Activated naive CD4-positive, alpha-beta T cell treated with anti-CD3 and anti-CD28 coated beads, Interleukin-2, amount 10 ng/mL, durations not matched to agents 7 days and 5 days (primary cell): ENCODE measurements at regions not wholly inside any gene's neighbourhood (a gene's known extent, or its start where the extent isn't known, plus 50 kb on each side); places are given as distances from the start of the nearest gene placed in this dataset.
"Not testable (repeated sequence)": the region's sequence is repeated elsewhere in the genome, so short reads cannot be mapped to it uniquely, and the experiment has no call there.

Source experiments
- CTCF ChIA-PET: fragments of 350-600 bp; sonication (Branson Sonifier 250); formaldehyde crosslinking; loops from one replicate; lab custom pipeline; 2021; ENCODE audit warnings: antibody characterized with exemption; lab: Charles Lee
- DNase-seq: peaks from one replicate; pipeline ENCODE4 v3.0.0-alpha.2; 2020
- H3K27ac Mint-ChIP-seq: one replicate; pipeline ENCODE4 v1.8.0; 2021; ENCODE audit warnings: mild to moderate bottlenecking, moderate library complexity, mixed read lengths
- H3K27me3 Mint-ChIP-seq: one replicate; pipeline ENCODE4 v1.8.0; 2021; ENCODE audit warnings: mild to moderate bottlenecking, mixed read lengths
- H3K36me3 Mint-ChIP-seq: one replicate; pipeline ENCODE4 v1.8.0; 2021; ENCODE audit warnings: mixed read lengths
- H3K4me1 Mint-ChIP-seq: one replicate; pipeline ENCODE4 v1.8.0; 2021; ENCODE audit warnings: mixed read lengths
- H3K4me3 Mint-ChIP-seq: one replicate; pipeline ENCODE4 v1.8.0; 2021; ENCODE audit warnings: mild to moderate bottlenecking, moderate library complexity, mixed read lengths
- H3K9me3 Mint-ChIP-seq: one replicate; pipeline ENCODE4 v1.8.0; 2021; ENCODE audit warnings: mixed read lengths

GRCh38 chr1:149246212-149246611 lies 142.9 kb upstream of the NBPF9 start:
- DNase-seq, H3K27me3 Mint-ChIP-seq, H3K27ac Mint-ChIP-seq, H3K36me3 Mint-ChIP-seq, H3K9me3 Mint-ChIP-seq, H3K4me3 Mint-ChIP-seq, CTCF ChIA-PET, H3K4me1 Mint-ChIP-seq: not testable (repeated sequence)

GRCh38 chr1:149248610-149249009 lies 145.3 kb upstream of the NBPF9 start:
- H3K27me3 Mint-ChIP-seq, H3K9me3 Mint-ChIP-seq, H3K27ac Mint-ChIP-seq, H3K36me3 Mint-ChIP-seq, H3K4me1 Mint-ChIP-seq, CTCF ChIA-PET, DNase-seq, H3K4me3 Mint-ChIP-seq: not testable (repeated sequence)

- DNase-seq, H3K27ac Mint-ChIP-seq, H3K27me3 Mint-ChIP-seq, H3K4me1 Mint-ChIP-seq, H3K9me3 Mint-ChIP-seq, H3K36me3 Mint-ChIP-seq, CTCF ChIA-PET, H3K4me3 Mint-ChIP-seq: not testable (repeated sequence)
Measured at GRCh38 chr1:149249850-149250467, 146.6 kb upstream of the NBPF9 start.

- H3K4me3 Mint-ChIP-seq, CTCF ChIA-PET, H3K27me3 Mint-ChIP-seq, H3K36me3 Mint-ChIP-seq, DNase-seq, H3K27ac Mint-ChIP-seq, H3K4me1 Mint-ChIP-seq, H3K9me3 Mint-ChIP-seq: not testable (repeated sequence)
Measured at GRCh38 chr1:149254894-149255847, 151.8 kb upstream of the NBPF9 start.

- H3K27ac Mint-ChIP-seq, H3K27me3 Mint-ChIP-seq, H3K9me3 Mint-ChIP-seq, H3K36me3 Mint-ChIP-seq, DNase-seq, H3K4me3 Mint-ChIP-seq, CTCF ChIA-PET, H3K4me1 Mint-ChIP-seq: not testable (repeated sequence)
Measured at GRCh38 chr1:149260284-149260683, 156.9 kb upstream of the NBPF9 start.

GRCh38 chr1:149260736-149261340 lies 157.5 kb upstream of the NBPF9 start:
- DNase-seq, H3K4me3 Mint-ChIP-seq, H3K27ac Mint-ChIP-seq, H3K4me1 Mint-ChIP-seq, H3K36me3 Mint-ChIP-seq, CTCF ChIA-PET, H3K9me3 Mint-ChIP-seq, H3K27me3 Mint-ChIP-seq: not testable (repeated sequence)

GRCh38 chr1:149267287-149267686 lies 163.9 kb upstream of the NBPF9 start:
- H3K27ac Mint-ChIP-seq, DNase-seq, H3K36me3 Mint-ChIP-seq, CTCF ChIA-PET, H3K4me3 Mint-ChIP-seq, H3K4me1 Mint-ChIP-seq, H3K9me3 Mint-ChIP-seq, H3K27me3 Mint-ChIP-seq: not testable (repeated sequence)

- H3K4me1 Mint-ChIP-seq, H3K36me3 Mint-ChIP-seq, H3K27me3 Mint-ChIP-seq, CTCF ChIA-PET, H3K9me3 Mint-ChIP-seq, DNase-seq, H3K4me3 Mint-ChIP-seq, H3K27ac Mint-ChIP-seq: not testable (repeated sequence)
Measured at GRCh38 chr1:149269001-149269702, 165.8 kb upstream of the NBPF9 start.

- H3K27me3 Mint-ChIP-seq, H3K9me3 Mint-ChIP-seq, CTCF ChIA-PET, H3K36me3 Mint-ChIP-seq, H3K27ac Mint-ChIP-seq, H3K4me3 Mint-ChIP-seq, DNase-seq, H3K4me1 Mint-ChIP-seq: not testable (repeated sequence)
Measured at GRCh38 chr1:149269833-149270232, 166.5 kb upstream of the NBPF9 start.

- H3K27me3 Mint-ChIP-seq, H3K36me3 Mint-ChIP-seq, H3K4me1 Mint-ChIP-seq, CTCF ChIA-PET, H3K27ac Mint-ChIP-seq, H3K9me3 Mint-ChIP-seq, H3K4me3 Mint-ChIP-seq, DNase-seq: not testable (repeated sequence)
Measured at GRCh38 chr1:149274493-149274892, 171.1 kb upstream of the NBPF9 start.

- H3K27me3 Mint-ChIP-seq, H3K9me3 Mint-ChIP-seq, H3K4me1 Mint-ChIP-seq, CTCF ChIA-PET, H3K27ac Mint-ChIP-seq, H3K36me3 Mint-ChIP-seq, H3K4me3 Mint-ChIP-seq, DNase-seq: not testable (repeated sequence)
Measured at GRCh38 chr1:149275802-149276201, 172.5 kb upstream of the NBPF9 start.

GRCh38 chr1:149276496-149276895 lies 173.1 kb upstream of the NBPF9 start:
- H3K4me3 Mint-ChIP-seq, CTCF ChIA-PET, H3K27me3 Mint-ChIP-seq, H3K36me3 Mint-ChIP-seq, H3K9me3 Mint-ChIP-seq, H3K27ac Mint-ChIP-seq, DNase-seq, H3K4me1 Mint-ChIP-seq: not testable (repeated sequence)

GRCh38 chr1:149278156-149278555 lies 174.8 kb upstream of the NBPF9 start:
- H3K36me3 Mint-ChIP-seq, H3K9me3 Mint-ChIP-seq, H3K4me3 Mint-ChIP-seq, H3K27me3 Mint-ChIP-seq, H3K4me1 Mint-ChIP-seq, CTCF ChIA-PET, DNase-seq, H3K27ac Mint-ChIP-seq: not testable (repeated sequence)

GRCh38 chr1:149279015-149279414 lies 175.7 kb upstream of the NBPF9 start:
- H3K27me3 Mint-ChIP-seq, CTCF ChIA-PET, H3K27ac Mint-ChIP-seq, H3K4me1 Mint-ChIP-seq, H3K36me3 Mint-ChIP-seq, H3K9me3 Mint-ChIP-seq, DNase-seq, H3K4me3 Mint-ChIP-seq: not testable (repeated sequence)
